Gastroesophageal sphincter (tissue), 4 donors: ENCODE measurements at regions not wholly inside any gene's neighbourhood (a gene's known extent, or its start where the extent isn't known, plus 50 kb on each side); places are given as distances from the start of the nearest gene placed in this dataset.

Experiments
- ATAC-seq: fragments of 150-250 bp; one replicate; pipeline ENCODE4 v1.9.1; 2016; ENCODE audit warnings: mild to moderate bottlenecking, moderate library complexity
- H3K27ac ChIP-seq, 4 donors: fragments of 200-600 bp; sonication (generic) in 3 of 4; 1 replicate in 3 of 4; 2 replicates in 1 of 4; pipeline ENCODE4 v1.5.1; 2016 to 2019
- H3K27me3 ChIP-seq: fragments of 200-600 bp; sonication (generic); one replicate; pipeline ENCODE4 v1.5.1; 2019
- H3K36me3 ChIP-seq, 2 donors: fragments of 200-600 bp; sonication (generic); one replicate each; pipeline ENCODE4 v1.5.1; 2019; ENCODE audit warnings: control low read depth in 1 of 2
- H3K4me1 ChIP-seq, 3 donors: fragments of 200-600 bp; sonication (generic); 1 replicate in 2 of 3; 2 replicates in 1 of 3; pipeline ENCODE4 v1.5.1; 2016 to 2019; ENCODE audit warnings: control low read depth in 2 of 3
- H3K4me3 ChIP-seq, 2 donors: fragments of 200-600 bp; sonication (generic); one replicate each; pipeline ENCODE4 v1.5.1; 2019; ENCODE audit warnings: mild to moderate bottlenecking in 1 of 2, moderate library complexity in 1 of 2
- H3K9me3 ChIP-seq, 3 donors: fragments of 200-600 bp; sonication (generic); one replicate each; pipeline ENCODE4 v1.5.1; 2017 to 2019; ENCODE audit warnings: control low read depth in 2 of 3
- EP300 ChIP-seq: sonication (generic); formaldehyde crosslinking; IDR thresholded peaks from one replicate; pipeline ENCODE4 v1.6.1; 2017; ENCODE audit warnings: antibody characterized with exemption, mild to moderate bottlenecking
- POLR2A ChIP-seq, 2 donors: fragments of 450-650 bp; IDR thresholded peaks; one replicate each; pipeline ENCODE4 v1.6.1; 2017; ENCODE audit warnings: antibody characterized with exemption in 2 of 2, mild to moderate bottlenecking in 2 of 2, moderate library complexity in 1 of 2
- POLR2AphosphoS5 ChIP-seq: sonication (generic); formaldehyde crosslinking; IDR thresholded peaks from one replicate; pipeline ENCODE4 v1.6.1; 2017; ENCODE audit warnings: antibody characterized with exemption
- WGBS, 2 donors: methylation state at CpG; one replicate each; pipeline ENCODE4 v1.1.5; 2018; ENCODE audit warnings: low coverage in 1 of 2; 5-methylcytosine and 5-hydroxymethylcytosine counted together
- TF ChIP-seq, protein P1 (sequence below), 4 experiments: fragments of 200-600 bp in 2 of 4; fragments of 450-650 bp in 2 of 4; sonication (generic) in 1 of 4; IDR thresholded peaks; one replicate each; pipeline ENCODE4 v1.5.1; 2017 to 2019; ENCODE audit warnings: antibody characterized with exemption in 4 of 4, mild to moderate bottlenecking in 2 of 4, moderate library complexity in 2 of 4

- no peaks in the 10 kb centered on the region for H3K4me1 ChIP-seq
- no peaks in the 10 kb centered on the region for H3K9me3 ChIP-seq
- H3K27ac ChIP-seq = no peak overlapping the region
- ATAC-seq = no peak
- TF ChIP-seq EP300 = no peak
- no peak for TF ChIP-seq POLR2A (IDR thresholded peaks at IDR 0.05)
- TF ChIP-seq, protein P1, sequence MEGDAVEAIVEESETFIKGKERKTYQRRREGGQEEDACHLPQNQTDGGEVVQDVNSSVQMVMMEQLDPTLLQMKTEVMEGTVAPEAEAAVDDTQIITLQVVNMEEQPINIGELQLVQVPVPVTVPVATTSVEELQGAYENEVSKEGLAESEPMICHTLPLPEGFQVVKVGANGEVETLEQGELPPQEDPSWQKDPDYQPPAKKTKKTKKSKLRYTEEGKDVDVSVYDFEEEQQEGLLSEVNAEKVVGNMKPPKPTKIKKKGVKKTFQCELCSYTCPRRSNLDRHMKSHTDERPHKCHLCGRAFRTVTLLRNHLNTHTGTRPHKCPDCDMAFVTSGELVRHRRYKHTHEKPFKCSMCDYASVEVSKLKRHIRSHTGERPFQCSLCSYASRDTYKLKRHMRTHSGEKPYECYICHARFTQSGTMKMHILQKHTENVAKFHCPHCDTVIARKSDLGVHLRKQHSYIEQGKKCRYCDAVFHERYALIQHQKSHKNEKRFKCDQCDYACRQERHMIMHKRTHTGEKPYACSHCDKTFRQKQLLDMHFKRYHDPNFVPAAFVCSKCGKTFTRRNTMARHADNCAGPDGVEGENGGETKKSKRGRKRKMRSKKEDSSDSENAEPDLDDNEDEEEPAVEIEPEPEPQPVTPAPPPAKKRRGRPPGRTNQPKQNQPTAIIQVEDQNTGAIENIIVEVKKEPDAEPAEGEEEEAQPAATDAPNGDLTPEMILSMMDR (IDR thresholded peaks at IDR 0.05) = no peak
- TF ChIP-seq POLR2AphosphoS5 = no peak
- H3K27me3 ChIP-seq = no peaks in the 10 kb centered on the region
- H3K4me3 ChIP-seq = no peak overlapping the region
- no peaks in the 10 kb centered on the region for H3K36me3 ChIP-seq
- 21 to 35% methylated on average over 5 of the region's 5 CpGs for WGBS, 2 donors
Measured at GRCh38 chr4:64889906-64890610, 480.8 kb upstream of the TECRL start.

DNA sequence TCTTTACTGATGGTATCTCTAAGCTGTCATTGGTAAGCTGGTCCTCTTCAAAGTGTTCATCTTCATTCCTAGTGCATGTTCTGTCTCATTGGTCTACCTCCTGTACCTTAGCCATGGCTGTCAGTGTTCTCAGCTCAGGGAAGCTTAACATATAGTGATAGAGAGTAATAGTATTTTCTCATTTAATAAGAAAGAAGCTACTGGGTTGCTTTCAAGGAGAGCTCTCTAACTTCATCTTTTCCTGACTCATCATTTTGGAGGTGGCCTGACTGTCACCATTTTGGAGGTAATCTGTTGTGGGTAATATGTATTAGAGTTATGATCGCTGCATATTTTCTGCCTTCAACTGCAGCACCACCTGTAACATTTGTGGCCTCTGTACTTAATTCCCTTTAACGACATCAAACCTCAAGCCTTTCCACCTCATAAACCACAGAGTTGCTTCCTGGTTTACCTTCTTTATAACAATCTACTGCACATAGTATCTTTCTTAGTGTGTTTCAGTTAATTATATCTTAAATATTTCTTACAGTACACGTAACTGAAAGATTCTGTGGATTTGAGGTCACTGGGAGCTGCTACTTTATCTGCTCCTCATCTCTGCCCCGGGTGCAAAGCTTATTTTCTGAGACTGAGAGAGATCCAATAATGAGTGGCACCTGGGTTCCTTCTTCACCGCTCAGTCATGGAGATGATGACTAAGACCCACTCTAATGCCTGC, 474.0 kb upstream of the TECRL start:
- Histone ChIP-seq H3K36me3 (no peaks in the 10 kb centered on the region), H3K4me3 (no peak overlapping the region), H3K27me3 (no peaks in the 10 kb centered on the region), H3K27ac (no peak overlapping the region), H3K4me1 (no peaks in the 10 kb centered on the region), H3K9me3 (no peaks in the 10 kb centered on the region)
- WGBS, 2 donors = 84 to 85% methylated on average over 5 of the region's 5 CpGs
- no peak for ATAC-seq
- TF ChIP-seq POLR2A (IDR thresholded peaks at IDR 0.05) (no peak), EP300 (no peak), POLR2AphosphoS5 (no peak)
- TF ChIP-seq, protein P1 (IDR thresholded peaks at IDR 0.05) = no peak

GRCh38 chr4:64882311-64883086, 473.2 kb upstream of the TECRL start:
- H3K27me3 ChIP-seq = no peaks in the 10 kb centered on the region
- no peak overlapping the region for H3K27ac ChIP-seq
- no peak for ATAC-seq
- no peaks in the 10 kb centered on the region for H3K9me3 ChIP-seq
- no peaks in the 10 kb centered on the region for H3K36me3 ChIP-seq
- WGBS, 2 donors = 70 to 100% methylated on average over 1 to 2 of the region's 2 CpGs
- no peaks in the 10 kb centered on the region for H3K4me1 ChIP-seq
- no peak overlapping the region for H3K4me3 ChIP-seq
- TF ChIP-seq POLR2AphosphoS5 = no peak
- no peak for TF ChIP-seq EP300
- TF ChIP-seq, protein P1 (IDR thresholded peaks at IDR 0.05) = no peak
- TF ChIP-seq POLR2A (IDR thresholded peaks at IDR 0.05) = no peak

DNA sequence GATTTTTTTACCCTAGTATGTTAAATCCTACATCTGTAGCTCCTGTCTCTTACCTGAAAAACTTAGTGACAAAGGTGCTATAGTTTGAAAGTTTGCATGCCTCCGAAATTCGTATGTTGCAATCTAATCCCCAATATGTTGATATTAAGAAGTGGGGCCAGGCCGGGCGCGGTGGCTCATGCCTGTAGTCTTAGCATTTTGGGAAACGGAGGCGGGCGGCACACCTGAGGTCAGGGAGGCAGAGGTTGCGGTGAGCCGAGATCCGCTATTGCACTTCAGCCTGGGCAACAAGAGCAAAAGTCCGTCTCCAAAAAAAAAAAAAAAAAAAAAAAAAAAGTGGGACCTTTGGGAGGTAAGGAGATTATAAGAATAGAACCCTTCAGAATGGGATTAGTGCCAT, 471.3 kb upstream of the TECRL start:
- no peak overlapping the region for H3K27ac ChIP-seq
- no peaks in the 10 kb centered on the region for H3K9me3 ChIP-seq
- 80 to 83% methylated on average over 2 of the region's 12 CpGs for WGBS, 2 donors
- ATAC-seq = no peak
- TF ChIP-seq POLR2AphosphoS5 = no peak
- TF ChIP-seq EP300 = no peak
- TF ChIP-seq, protein P1 (IDR thresholded peaks at IDR 0.05) = no peak
- no peak for TF ChIP-seq POLR2A (IDR thresholded peaks at IDR 0.05)
- H3K4me3 ChIP-seq = no peak overlapping the region
- no peaks in the 10 kb centered on the region for H3K36me3 ChIP-seq
- no peaks in the 10 kb centered on the region for H3K4me1 ChIP-seq
- no peaks in the 10 kb centered on the region for H3K27me3 ChIP-seq
